Colonic mucosa (tissue), 4 donors: ENCODE measurements at regions not wholly inside any gene's neighbourhood (a gene's known extent, or its start where the extent isn't known, plus 50 kb on each side); places are given as distances from the start of the nearest gene placed in this dataset.

Source experiments
- DNase-seq: peaks from one replicate; pipeline ENCODE4 v3.0.0-alpha.2; 2020
- H3K27ac ChIP-seq: fragments of 200-600 bp; one replicate; pipeline ENCODE4 v1.8.0; 2021
- H3K27me3 ChIP-seq: fragments of 200-600 bp; one replicate; pipeline ENCODE4 v1.8.0; 2021
- H3K36me3 ChIP-seq: fragments of 200-600 bp; one replicate; pipeline ENCODE4 v1.8.0; 2021
- H3K4me1 ChIP-seq: fragments of 200-600 bp; one replicate; pipeline ENCODE4 v1.8.0; 2021; ENCODE audit warnings: mild to moderate bottlenecking
- H3K4me3 ChIP-seq: fragments of 200-600 bp; one replicate; pipeline ENCODE4 v1.8.0; 2021
- H3K9ac ChIP-seq, 2 donors: one replicate each; pipeline ENCODE4 v1.7.0; 2013; ENCODE audit warnings: control low read depth in 2 of 2, low read depth in 2 of 2, low read length in 2 of 2
- H3K9me3 ChIP-seq: fragments of 200-600 bp; one replicate; pipeline ENCODE4 v1.8.0; 2021
- CTCF ChIP-seq: fragments of 200-600 bp; IDR thresholded peaks from one replicate; pipeline ENCODE4 v1.8.0; 2022; ENCODE audit warnings: antibody characterized with exemption, mild to moderate bottlenecking
- intact Hi-C: fragments of 100-400 bp; cut with DNase I; formaldehyde crosslinking; loops from one replicate; pipeline ENCODE4 v1.14.1; 2022
- donor health status: healthy.
- donor health status: DM: no; HTN: no; CAD: no.
- donor health status: DM: no; HTN: no; CAD: no.

- DNase-seq, result no peak
- no peak for TF ChIP-seq CTCF
- Histone ChIP-seq H3K4me1 (no peaks in the 10 kb centered on the region), H3K36me3 (no peaks in the 10 kb centered on the region), H3K27ac (no peak overlapping the region), H3K27me3 (peaks cover 6% of the 10 kb centered on the region), H3K9me3 (no peaks in the 10 kb centered on the region), H3K9ac (no peak overlapping the region), H3K4me3 (no peak overlapping the region)
- intact Hi-C loops, result loop anchor here (10.0 kb wide), 1 partner anchor 243 kb away; the partner anchor contains the start of gene L3MBTL3
These were observed 61.7 kb upstream of the ARHGAP18 start for GRCh38 chr6:129771678-129772077.

DNA sequence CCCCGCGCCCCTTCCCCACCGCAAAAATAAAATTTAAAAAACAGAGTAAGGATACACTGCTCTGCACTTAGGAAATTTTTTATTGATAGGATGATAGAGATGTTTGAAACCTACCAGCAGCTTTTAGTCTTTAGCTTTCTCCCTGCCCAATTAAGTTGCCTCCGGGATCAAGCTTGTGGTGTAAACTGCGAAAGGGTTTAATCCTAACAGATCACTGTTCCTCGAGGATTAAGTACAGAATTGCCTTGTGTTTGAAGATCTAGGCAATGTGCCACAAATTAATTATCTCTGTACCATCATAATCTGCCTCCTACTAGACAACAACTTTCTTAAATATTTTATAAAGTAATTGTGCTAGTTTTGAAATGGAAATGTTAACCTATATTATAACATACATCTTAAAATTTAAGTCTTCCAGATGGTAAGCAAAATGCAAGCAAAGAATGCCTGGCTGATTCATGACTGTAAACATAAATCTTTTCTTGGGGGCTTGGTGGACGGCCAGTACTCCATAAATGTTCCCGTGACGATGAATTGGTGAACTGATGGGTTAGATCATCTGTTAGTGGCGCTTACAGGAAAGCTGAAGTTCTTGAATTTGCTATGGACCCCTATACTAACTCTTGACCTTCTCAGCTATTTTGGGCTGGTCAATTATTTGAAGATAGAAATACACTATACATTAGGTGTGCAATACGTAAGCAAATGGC, 58.0 kb upstream of the ARHGAP18 start:
- no peak overlapping the region for H3K4me3 ChIP-seq
- DNase-seq, result no peak

GRCh38 chr6:129766959-129767728, 57.2 kb upstream of the ARHGAP18 start:
- H3K9me3 ChIP-seq, result no peaks in the 10 kb centered on the region
- H3K36me3 ChIP-seq, result no peaks in the 10 kb centered on the region
- no peaks in the 10 kb centered on the region for H3K4me1 ChIP-seq
- peaks cover 10% of the 10 kb centered on the region for H3K27me3 ChIP-seq
- no peak for DNase-seq
- peak overlapping the region; percentile 16 for H3K4me3 ChIP-seq
- no peak for TF ChIP-seq CTCF
- H3K9ac ChIP-seq, result no peak overlapping the region
- H3K27ac ChIP-seq, result no peak overlapping the region
- intact Hi-C loops, result no loop called here

More for the DNA sequence above, 58.0 kb upstream of the ARHGAP18 start:
- Histone ChIP-seq H3K9ac (no peak overlapping the region), H3K9me3 (no peaks in the 10 kb centered on the region), H3K27me3 (peaks cover 10% of the 10 kb centered on the region), H3K27ac (no peak overlapping the region), H3K36me3 (no peaks in the 10 kb centered on the region), H3K4me1 (no peaks in the 10 kb centered on the region)
- no peak for TF ChIP-seq CTCF
- intact Hi-C loops, result no loop called here

- Histone ChIP-seq H3K36me3 (no peaks in the 10 kb centered on the region), H3K4me1 (no peaks in the 10 kb centered on the region), H3K27me3 (peaks cover 10% of the 10 kb centered on the region), H3K9ac (no peak overlapping the region), H3K27ac (no peak overlapping the region), H3K9me3 (no peaks in the 10 kb centered on the region), H3K4me3 (no peak overlapping the region)
- DNase-seq, result no peak
- intact Hi-C loops, result no loop called here
- no peak for TF ChIP-seq CTCF
These were observed 54.9 kb upstream of the ARHGAP18 start for GRCh38 chr6:129764761-129765407.

- no peaks in the 10 kb centered on the region for H3K9me3 ChIP-seq
- H3K4me3 ChIP-seq, result no peak overlapping the region
- no peaks in the 10 kb centered on the region for H3K36me3 ChIP-seq
- no peak overlapping the region for H3K27ac ChIP-seq
- H3K27me3 ChIP-seq, result no peaks in the 10 kb centered on the region
- intact Hi-C loops, result no loop called here
- H3K4me1 ChIP-seq, result no peaks in the 10 kb centered on the region
- TF ChIP-seq CTCF, result no peak
- H3K9ac ChIP-seq, result no peak overlapping the region
- DNase-seq, result no peak
These were observed 50.0 kb upstream of the ARHGAP18 start for GRCh38 chr6:129759796-129760605.
